DND-41 (cell line): ENCODE measurements at regions not wholly inside any gene's neighbourhood (a gene's known extent, or its start where the extent isn't known, plus 50 kb on each side); places are given as distances from the start of the nearest gene placed in this dataset.

ENCODE experiments used
- EZH2 ChIP-seq: IDR thresholded peaks from 3 replicates; pipeline ENCODE4 v1.6.1; 2012; ENCODE audit warnings: borderline replicate concordance, low read depth, mild to moderate bottlenecking, moderate library complexity, low read length, inconsistent platforms; ENCODE audit not compliant: severe bottlenecking
- TF ChIP-seq, protein P1 (sequence below): IDR thresholded peaks from 2 replicates; pipeline ENCODE4 v1.5.1; 2012; ENCODE audit warnings: borderline replicate concordance, low read length, moderate library complexity, mild to moderate bottlenecking; ENCODE audit not compliant: poor library complexity, severe bottlenecking; ENCODE audit errors: extremely low read depth

DNA sequence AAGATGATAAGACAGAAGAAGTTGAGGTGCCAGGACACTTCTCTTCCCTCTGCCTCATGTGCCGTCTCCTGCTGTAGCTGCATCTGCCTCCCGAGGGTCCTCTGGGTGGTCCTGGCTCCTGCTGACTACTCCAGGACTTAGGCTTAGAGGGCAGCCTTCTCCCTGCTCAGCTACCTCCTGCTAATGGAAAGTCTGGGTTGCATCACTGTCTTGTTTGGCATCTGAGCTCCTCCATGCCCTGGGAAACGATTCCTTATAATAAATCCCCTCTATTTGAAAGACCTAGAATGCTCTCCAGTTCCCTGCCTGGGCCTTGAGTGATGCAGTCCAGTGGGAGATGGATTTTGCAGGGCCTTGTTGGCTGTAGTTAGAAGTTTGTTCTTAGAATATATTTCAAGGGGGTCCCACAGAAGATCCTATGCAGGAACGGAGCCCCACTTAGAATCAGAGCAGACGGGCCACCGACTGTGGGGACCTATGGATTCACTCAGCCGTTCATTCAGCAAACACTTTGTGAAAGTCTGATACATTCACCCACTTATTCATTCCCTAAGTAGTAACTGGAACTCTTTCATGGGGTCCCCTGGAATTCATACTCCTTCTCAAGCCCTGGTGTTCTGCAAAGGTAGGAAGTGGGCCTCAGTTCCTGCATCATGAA lies 269.8 kb upstream of the HDAC4 start:
- TF ChIP-seq, protein P1, sequence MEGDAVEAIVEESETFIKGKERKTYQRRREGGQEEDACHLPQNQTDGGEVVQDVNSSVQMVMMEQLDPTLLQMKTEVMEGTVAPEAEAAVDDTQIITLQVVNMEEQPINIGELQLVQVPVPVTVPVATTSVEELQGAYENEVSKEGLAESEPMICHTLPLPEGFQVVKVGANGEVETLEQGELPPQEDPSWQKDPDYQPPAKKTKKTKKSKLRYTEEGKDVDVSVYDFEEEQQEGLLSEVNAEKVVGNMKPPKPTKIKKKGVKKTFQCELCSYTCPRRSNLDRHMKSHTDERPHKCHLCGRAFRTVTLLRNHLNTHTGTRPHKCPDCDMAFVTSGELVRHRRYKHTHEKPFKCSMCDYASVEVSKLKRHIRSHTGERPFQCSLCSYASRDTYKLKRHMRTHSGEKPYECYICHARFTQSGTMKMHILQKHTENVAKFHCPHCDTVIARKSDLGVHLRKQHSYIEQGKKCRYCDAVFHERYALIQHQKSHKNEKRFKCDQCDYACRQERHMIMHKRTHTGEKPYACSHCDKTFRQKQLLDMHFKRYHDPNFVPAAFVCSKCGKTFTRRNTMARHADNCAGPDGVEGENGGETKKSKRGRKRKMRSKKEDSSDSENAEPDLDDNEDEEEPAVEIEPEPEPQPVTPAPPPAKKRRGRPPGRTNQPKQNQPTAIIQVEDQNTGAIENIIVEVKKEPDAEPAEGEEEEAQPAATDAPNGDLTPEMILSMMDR = no peak
- TF ChIP-seq EZH2 = no peak
